HEK293 (cell line): ENCODE measurements at regions not wholly inside any gene's neighbourhood (a gene's known extent, or its start where the extent isn't known, plus 50 kb on each side); places are given as distances from the start of the nearest gene placed in this dataset.

Source experiments
- CTCF ChIA-PET: fragments of 350-600 bp; formaldehyde crosslinking; extraction: SDS; loops from one replicate; lab custom pipeline; 2021; ENCODE audit warnings: antibody characterized with exemption; lab: Yijun Ruan, JAX
- POLR2A ChIA-PET: fragments of 300-600 bp; formaldehyde crosslinking; extraction: SDS; loops from one replicate; lab custom pipeline; 2020; ENCODE audit warnings: antibody characterized with exemption, inconsistent platforms; lab: Yijun Ruan, JAX
- H3K27ac ChIP-seq: fragments of 200-500 bp; sonication (Bioruptor generic); 2 replicates; pipeline ENCODE4 v1.5.1; 2014; ENCODE audit warnings: low read depth, low read length, control low read depth, inconsistent platforms; ENCODE audit errors: extremely low read depth
- H3K36me3 ChIP-seq, 2 experiments: fragments of 200-500 bp in 1 of 2; sonication (Bioruptor generic) in 1 of 2; 1 replicate in 1 of 2; 2 replicates in 1 of 2; pipeline ENCODE4 v1.5.1; 2014 to 2017; ENCODE audit warnings: inconsistent platforms in 2 of 2, low read length in 2 of 2; ENCODE audit not compliant: control insufficient read depth in 2 of 2, insufficient read depth in 1 of 2
- H3K4me1 ChIP-seq: fragments of 200-500 bp; sonication (Bioruptor generic); 2 replicates; pipeline ENCODE4 v1.5.1; 2014; ENCODE audit warnings: mild to moderate bottlenecking, low read length, inconsistent platforms; ENCODE audit not compliant: control insufficient read depth, insufficient read depth
- H3K4me3 ChIP-seq: 2 replicates; pipeline ENCODE4 v1.5.1; 2011; ENCODE audit warnings: low read depth, mild to moderate bottlenecking, control low read depth, low read length, moderate library complexity
- H3K9me3 ChIP-seq: fragments of 200-500 bp; sonication (Bioruptor generic); 2 replicates; pipeline ENCODE4 v1.5.1; 2014; ENCODE audit warnings: low read depth, low read length, inconsistent platforms; ENCODE audit not compliant: control insufficient read depth, insufficient read depth
- KLF17 ChIP-seq: fragments of 450-650 bp; formaldehyde crosslinking; IDR thresholded peaks from 2 replicates; pipeline ENCODE4 v1.5.1; 2016; ENCODE audit warnings: missing biosample characterization, missing genetic modification characterization
- MZF1 ChIP-seq: fragments of 450-650 bp; formaldehyde crosslinking; IDR thresholded peaks from 2 replicates; pipeline ENCODE4 v1.5.1; 2017; ENCODE audit warnings: missing biosample characterization, missing genetic modification characterization, borderline replicate concordance
- TRIM28 ChIP-seq: IDR thresholded peaks from 2 replicates; pipeline ENCODE4 v1.6.1; 2011; ENCODE audit warnings: low read length, control low read depth, borderline replicate concordance
- ZBTB17 ChIP-seq: fragments of 450-650 bp; formaldehyde crosslinking; IDR thresholded peaks from 2 replicates; pipeline ENCODE4 v1.5.1; 2016; ENCODE audit warnings: missing biosample characterization, missing genetic modification characterization
- ZBTB21 ChIP-seq: fragments of 450-650 bp; formaldehyde crosslinking; IDR thresholded peaks from 2 replicates; pipeline ENCODE4 v1.5.1; 2017; ENCODE audit warnings: missing biosample characterization, missing genetic modification characterization
- ZNF114 ChIP-seq: fragments of 450-650 bp; formaldehyde crosslinking; IDR thresholded peaks from 2 replicates; pipeline ENCODE4 v1.5.0; 2017; ENCODE audit warnings: missing biosample characterization, missing genetic modification characterization
- ZNF155 ChIP-seq: fragments of 450-650 bp; formaldehyde crosslinking; IDR thresholded peaks from 2 replicates; pipeline ENCODE4 v1.5.1; 2016; ENCODE audit warnings: missing biosample characterization, missing genetic modification characterization
- ZNF174 ChIP-seq: fragments of 450-650 bp; formaldehyde crosslinking; IDR thresholded peaks from 2 replicates; pipeline ENCODE4 v1.5.0; 2017; ENCODE audit warnings: missing biosample characterization, mild to moderate bottlenecking, missing genetic modification characterization
- ZNF211 ChIP-seq: fragments of 450-650 bp; formaldehyde crosslinking; IDR thresholded peaks from 2 replicates; pipeline ENCODE4 v1.5.1; 2016; ENCODE audit warnings: low read depth, missing biosample characterization, missing genetic modification characterization
- ZNF266 ChIP-seq: fragments of 450-650 bp; formaldehyde crosslinking; IDR thresholded peaks from 2 replicates; pipeline ENCODE4 v1.5.1; 2016; ENCODE audit warnings: missing biosample characterization, missing genetic modification characterization, low read depth
- ZNF488 ChIP-seq: fragments of 450-650 bp; formaldehyde crosslinking; IDR thresholded peaks from 2 replicates; pipeline ENCODE4 v1.5.1; 2016; ENCODE audit warnings: missing biosample characterization, missing genetic modification characterization
- ZNF596 ChIP-seq: fragments of 450-650 bp; IDR thresholded peaks from 2 replicates; pipeline ENCODE4 v1.5.0; 2018; ENCODE audit warnings: missing biosample characterization, mild to moderate bottlenecking, missing genetic modification characterization, moderate library complexity
- ZNF677 ChIP-seq: fragments of 450-650 bp; IDR thresholded peaks from 2 replicates; pipeline ENCODE4 v1.5.0; 2018; ENCODE audit warnings: missing biosample characterization, mild to moderate bottlenecking, missing genetic modification characterization, moderate library complexity
- ZNF791 ChIP-seq: fragments of 450-650 bp; formaldehyde crosslinking; IDR thresholded peaks from 2 replicates; pipeline ENCODE4 v1.5.1; 2016; ENCODE audit warnings: missing biosample characterization, missing genetic modification characterization
- ZSCAN16 ChIP-seq: fragments of 450-650 bp; formaldehyde crosslinking; IDR thresholded peaks from 2 replicates; pipeline ENCODE4 v1.5.1; 2016; ENCODE audit warnings: missing biosample characterization, missing genetic modification characterization
- TF ChIP-seq, protein P1 (sequence below): fragments of 450-650 bp; formaldehyde crosslinking; IDR thresholded peaks from 2 replicates; pipeline ENCODE4 v1.5.1; 2017; ENCODE audit warnings: missing biosample characterization, missing genetic modification characterization
- TF ChIP-seq, protein P2 (sequence below): fragments of 450-650 bp; formaldehyde crosslinking; IDR thresholded peaks from 2 replicates; pipeline ENCODE4 v1.5.1; 2016; ENCODE audit warnings: missing biosample characterization, missing genetic modification characterization
- TF ChIP-seq, protein P3 (sequence below): fragments of 450-650 bp; formaldehyde crosslinking; IDR thresholded peaks from 2 replicates; pipeline ENCODE4 v1.5.1; 2016; ENCODE audit warnings: missing biosample characterization, missing genetic modification characterization

GRCh38 chrX:110871839-110872238, 76.2 kb upstream of the CHRDL1 start:
- H3K36me3 ChIP-seq, result no peaks in the 10 kb centered on the region
- POLR2A ChIA-PET, result no interaction called here
- TF ChIP-seq ZNF791 (tag by site-specific recombination) (no peak), ZNF488 (tag by site-specific recombination) (no peak), ZNF155 (tag by site-specific recombination) (no peak), ZNF266 (tag by site-specific recombination) (no peak), TRIM28 (no peak), ZSCAN16 (tag by site-specific recombination) (no peak), ZNF596 (tag by site-specific recombination) (no peak), ZBTB17 (tag by site-specific recombination) (no peak), ZNF677 (tag by site-specific recombination) (no peak), KLF17 (tag by site-specific recombination) (no peak), ZBTB21 (tag by site-specific recombination) (no peak), MZF1 (tag by site-specific recombination) (no peak), ZNF211 (tag by site-specific recombination) (no peak), ZNF174 (no peak), ZNF114 (tag by site-specific recombination) (no peak)
- TF ChIP-seq, protein P1, sequence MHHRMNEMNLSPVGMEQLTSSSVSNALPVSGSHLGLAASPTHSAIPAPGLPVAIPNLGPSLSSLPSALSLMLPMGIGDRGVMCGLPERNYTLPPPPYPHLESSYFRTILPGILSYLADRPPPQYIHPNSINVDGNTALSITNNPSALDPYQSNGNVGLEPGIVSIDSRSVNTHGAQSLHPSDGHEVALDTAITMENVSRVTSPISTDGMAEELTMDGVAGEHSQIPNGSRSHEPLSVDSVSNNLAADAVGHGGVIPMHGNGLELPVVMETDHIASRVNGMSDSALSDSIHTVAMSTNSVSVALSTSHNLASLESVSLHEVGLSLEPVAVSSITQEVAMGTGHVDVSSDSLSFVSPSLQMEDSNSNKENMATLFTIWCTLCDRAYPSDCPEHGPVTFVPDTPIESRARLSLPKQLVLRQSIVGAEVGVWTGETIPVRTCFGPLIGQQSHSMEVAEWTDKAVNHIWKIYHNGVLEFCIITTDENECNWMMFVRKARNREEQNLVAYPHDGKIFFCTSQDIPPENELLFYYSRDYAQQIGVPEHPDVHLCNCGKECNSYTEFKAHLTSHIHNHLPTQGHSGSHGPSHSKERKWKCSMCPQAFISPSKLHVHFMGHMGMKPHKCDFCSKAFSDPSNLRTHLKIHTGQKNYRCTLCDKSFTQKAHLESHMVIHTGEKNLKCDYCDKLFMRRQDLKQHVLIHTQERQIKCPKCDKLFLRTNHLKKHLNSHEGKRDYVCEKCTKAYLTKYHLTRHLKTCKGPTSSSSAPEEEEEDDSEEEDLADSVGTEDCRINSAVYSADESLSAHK (tag by site-specific recombination), result no peak
- TF ChIP-seq, protein P2, sequence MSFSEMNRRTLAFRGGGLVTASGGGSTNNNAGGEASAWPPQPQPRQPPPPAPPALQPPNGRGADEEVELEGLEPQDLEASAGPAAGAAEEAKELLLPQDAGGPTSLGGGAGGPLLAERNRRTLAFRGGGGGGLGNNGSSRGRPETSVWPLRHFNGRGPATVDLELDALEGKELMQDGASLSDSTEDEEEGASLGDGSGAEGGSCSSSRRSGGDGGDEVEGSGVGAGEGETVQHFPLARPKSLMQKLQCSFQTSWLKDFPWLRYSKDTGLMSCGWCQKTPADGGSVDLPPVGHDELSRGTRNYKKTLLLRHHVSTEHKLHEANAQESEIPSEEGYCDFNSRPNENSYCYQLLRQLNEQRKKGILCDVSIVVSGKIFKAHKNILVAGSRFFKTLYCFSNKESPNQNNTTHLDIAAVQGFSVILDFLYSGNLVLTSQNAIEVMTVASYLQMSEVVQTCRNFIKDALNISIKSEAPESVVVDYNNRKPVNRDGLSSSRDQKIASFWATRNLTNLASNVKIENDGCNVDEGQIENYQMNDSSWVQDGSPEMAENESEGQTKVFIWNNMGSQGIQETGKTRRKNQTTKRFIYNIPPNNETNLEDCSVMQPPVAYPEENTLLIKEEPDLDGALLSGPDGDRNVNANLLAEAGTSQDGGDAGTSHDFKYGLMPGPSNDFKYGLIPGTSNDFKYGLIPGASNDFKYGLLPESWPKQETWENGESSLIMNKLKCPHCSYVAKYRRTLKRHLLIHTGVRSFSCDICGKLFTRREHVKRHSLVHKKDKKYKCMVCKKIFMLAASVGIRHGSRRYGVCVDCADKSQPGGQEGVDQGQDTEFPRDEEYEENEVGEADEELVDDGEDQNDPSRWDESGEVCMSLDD (tag by site-specific recombination), result no peak
- TF ChIP-seq, protein P3, sequence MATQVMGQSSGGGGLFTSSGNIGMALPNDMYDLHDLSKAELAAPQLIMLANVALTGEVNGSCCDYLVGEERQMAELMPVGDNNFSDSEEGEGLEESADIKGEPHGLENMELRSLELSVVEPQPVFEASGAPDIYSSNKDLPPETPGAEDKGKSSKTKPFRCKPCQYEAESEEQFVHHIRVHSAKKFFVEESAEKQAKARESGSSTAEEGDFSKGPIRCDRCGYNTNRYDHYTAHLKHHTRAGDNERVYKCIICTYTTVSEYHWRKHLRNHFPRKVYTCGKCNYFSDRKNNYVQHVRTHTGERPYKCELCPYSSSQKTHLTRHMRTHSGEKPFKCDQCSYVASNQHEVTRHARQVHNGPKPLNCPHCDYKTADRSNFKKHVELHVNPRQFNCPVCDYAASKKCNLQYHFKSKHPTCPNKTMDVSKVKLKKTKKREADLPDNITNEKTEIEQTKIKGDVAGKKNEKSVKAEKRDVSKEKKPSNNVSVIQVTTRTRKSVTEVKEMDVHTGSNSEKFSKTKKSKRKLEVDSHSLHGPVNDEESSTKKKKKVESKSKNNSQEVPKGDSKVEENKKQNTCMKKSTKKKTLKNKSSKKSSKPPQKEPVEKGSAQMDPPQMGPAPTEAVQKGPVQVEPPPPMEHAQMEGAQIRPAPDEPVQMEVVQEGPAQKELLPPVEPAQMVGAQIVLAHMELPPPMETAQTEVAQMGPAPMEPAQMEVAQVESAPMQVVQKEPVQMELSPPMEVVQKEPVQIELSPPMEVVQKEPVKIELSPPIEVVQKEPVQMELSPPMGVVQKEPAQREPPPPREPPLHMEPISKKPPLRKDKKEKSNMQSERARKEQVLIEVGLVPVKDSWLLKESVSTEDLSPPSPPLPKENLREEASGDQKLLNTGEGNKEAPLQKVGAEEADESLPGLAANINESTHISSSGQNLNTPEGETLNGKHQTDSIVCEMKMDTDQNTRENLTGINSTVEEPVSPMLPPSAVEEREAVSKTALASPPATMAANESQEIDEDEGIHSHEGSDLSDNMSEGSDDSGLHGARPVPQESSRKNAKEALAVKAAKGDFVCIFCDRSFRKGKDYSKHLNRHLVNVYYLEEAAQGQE (tag by site-specific recombination), result no peak
- H3K27ac ChIP-seq, result no peak overlapping the region
- no peaks in the 10 kb centered on the region; the same call in 1 of the 2 replicates for H3K9me3 ChIP-seq
- no peaks in the 10 kb centered on the region for H3K4me1 ChIP-seq
- CTCF ChIA-PET, result no interaction called here
- no peak overlapping the region for H3K4me3 ChIP-seq
